Parathyroid adenoma (tissue), 2 donors: ENCODE measurements at regions not wholly inside any gene's neighbourhood (a gene's known extent, or its start where the extent isn't known, plus 50 kb on each side); places are given as distances from the start of the nearest gene placed in this dataset.

Source experiments
- H2AFZ ChIP-seq: fragments of 300-600 bp; sonication (generic); one replicate; pipeline ENCODE4 v1.7.0; 2017; ENCODE audit warnings: antibody characterized with exemption, mild to moderate bottlenecking
- H3K27ac ChIP-seq: fragments of 300-600 bp; sonication (generic); one replicate; pipeline ENCODE4 v1.7.0; 2017
- H3K27me3 ChIP-seq: fragments of 300-600 bp; sonication (generic); one replicate; pipeline ENCODE4 v1.7.0; 2017; ENCODE audit warnings: low read length; ENCODE audit not compliant: control insufficient read depth, insufficient read depth
- H3K36me3 ChIP-seq: fragments of 300-600 bp; sonication (generic); one replicate; pipeline ENCODE4 v1.7.0; 2017; ENCODE audit warnings: low read length; ENCODE audit not compliant: control insufficient read depth, insufficient read depth
- H3K4me1 ChIP-seq: fragments of 300-600 bp; sonication (generic); one replicate; pipeline ENCODE4 v1.7.0; 2017; ENCODE audit warnings: control low read depth
- H3K4me2 ChIP-seq: fragments of 300-600 bp; sonication (generic); one replicate; pipeline ENCODE4 v1.7.0; 2017; ENCODE audit warnings: low read length
- H3K4me3 ChIP-seq: fragments of 300-600 bp; sonication (generic); one replicate; pipeline ENCODE4 v1.7.0; 2017; ENCODE audit warnings: low read depth, low read length
- H3K79me2 ChIP-seq: fragments of 300-600 bp; sonication (generic); one replicate; pipeline ENCODE4 v1.7.0; 2017; ENCODE audit warnings: control low read depth
- H3K9ac ChIP-seq: fragments of 300-600 bp; sonication (generic); one replicate; pipeline ENCODE4 v1.7.0; 2017; ENCODE audit warnings: mild to moderate bottlenecking
- H3K9me3 ChIP-seq: fragments of 300-600 bp; sonication (generic); one replicate; pipeline ENCODE4 v1.7.0; 2017; ENCODE audit warnings: low read length; ENCODE audit not compliant: control insufficient read depth
- TF ChIP-seq, protein P1 (sequence below): fragments of 300-600 bp; sonication (generic); IDR thresholded peaks from one replicate; pipeline ENCODE4 v1.7.0; 2017; ENCODE audit warnings: antibody characterized with exemption, mild to moderate bottlenecking
- donor health status: primary hyperparathyroidism.

GRCh38 chr2:81235601-81236000 lies 931.0 kb upstream of the LRRTM1 start:
- Histone ChIP-seq H3K4me3 (no peak overlapping the region), H3K4me1 (no peaks in the 10 kb centered on the region), H3K4me2 (no peak overlapping the region), H3K27me3 (no peaks in the 10 kb centered on the region), H3K9ac (no peak overlapping the region), H3K27ac (no peak overlapping the region), H3K9me3 (no peaks in the 10 kb centered on the region), H2AFZ (no peak overlapping the region), H3K79me2 (no peaks in the 10 kb centered on the region), H3K36me3 (no peaks in the 10 kb centered on the region)
- TF ChIP-seq, protein P1, sequence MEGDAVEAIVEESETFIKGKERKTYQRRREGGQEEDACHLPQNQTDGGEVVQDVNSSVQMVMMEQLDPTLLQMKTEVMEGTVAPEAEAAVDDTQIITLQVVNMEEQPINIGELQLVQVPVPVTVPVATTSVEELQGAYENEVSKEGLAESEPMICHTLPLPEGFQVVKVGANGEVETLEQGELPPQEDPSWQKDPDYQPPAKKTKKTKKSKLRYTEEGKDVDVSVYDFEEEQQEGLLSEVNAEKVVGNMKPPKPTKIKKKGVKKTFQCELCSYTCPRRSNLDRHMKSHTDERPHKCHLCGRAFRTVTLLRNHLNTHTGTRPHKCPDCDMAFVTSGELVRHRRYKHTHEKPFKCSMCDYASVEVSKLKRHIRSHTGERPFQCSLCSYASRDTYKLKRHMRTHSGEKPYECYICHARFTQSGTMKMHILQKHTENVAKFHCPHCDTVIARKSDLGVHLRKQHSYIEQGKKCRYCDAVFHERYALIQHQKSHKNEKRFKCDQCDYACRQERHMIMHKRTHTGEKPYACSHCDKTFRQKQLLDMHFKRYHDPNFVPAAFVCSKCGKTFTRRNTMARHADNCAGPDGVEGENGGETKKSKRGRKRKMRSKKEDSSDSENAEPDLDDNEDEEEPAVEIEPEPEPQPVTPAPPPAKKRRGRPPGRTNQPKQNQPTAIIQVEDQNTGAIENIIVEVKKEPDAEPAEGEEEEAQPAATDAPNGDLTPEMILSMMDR = no peak

DNA sequence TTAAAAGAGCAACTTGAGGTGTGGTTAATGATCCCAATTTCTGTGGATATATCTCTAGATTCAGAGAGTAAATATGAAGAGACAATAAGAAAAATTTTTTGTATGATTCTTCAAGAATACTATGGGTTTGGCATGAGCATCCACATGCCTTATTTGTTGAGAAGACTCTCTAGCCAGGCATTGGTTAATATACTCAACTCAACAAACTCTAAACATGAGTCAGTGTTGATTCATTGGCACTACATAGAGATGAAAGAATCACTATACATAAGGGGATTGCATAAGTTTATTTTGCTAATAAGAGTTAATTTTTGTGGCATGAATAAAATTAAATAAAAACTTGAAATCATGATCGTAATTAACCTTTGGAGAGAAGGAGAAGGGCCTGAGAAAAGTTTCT lies 930.2 kb upstream of the LRRTM1 start:
- no peaks in the 10 kb centered on the region for H3K9me3 ChIP-seq
- no peaks in the 10 kb centered on the region for H3K36me3 ChIP-seq
- no peak overlapping the region for H3K4me3 ChIP-seq
- no peak overlapping the region for H3K27ac ChIP-seq
- H3K4me1 ChIP-seq = no peaks in the 10 kb centered on the region
- no peak overlapping the region for H3K9ac ChIP-seq
- no peak overlapping the region for H2AFZ ChIP-seq
- no peaks in the 10 kb centered on the region for H3K27me3 ChIP-seq
- TF ChIP-seq, protein P1 = no peak
- H3K79me2 ChIP-seq = no peaks in the 10 kb centered on the region
- no peak overlapping the region for H3K4me2 ChIP-seq

GRCh38 chr2:81225756-81226155 lies 921.2 kb upstream of the LRRTM1 start:
- Histone ChIP-seq H3K9ac (no peak overlapping the region), H3K4me2 (no peak overlapping the region), H3K36me3 (no peaks in the 10 kb centered on the region), H3K9me3 (no peaks in the 10 kb centered on the region), H2AFZ (no peak overlapping the region), H3K4me3 (no peak overlapping the region), H3K27me3 (no peaks in the 10 kb centered on the region), H3K79me2 (no peaks in the 10 kb centered on the region), H3K4me1 (no peaks in the 10 kb centered on the region), H3K27ac (no peak overlapping the region)
- TF ChIP-seq, protein P1 = no peak

DNA sequence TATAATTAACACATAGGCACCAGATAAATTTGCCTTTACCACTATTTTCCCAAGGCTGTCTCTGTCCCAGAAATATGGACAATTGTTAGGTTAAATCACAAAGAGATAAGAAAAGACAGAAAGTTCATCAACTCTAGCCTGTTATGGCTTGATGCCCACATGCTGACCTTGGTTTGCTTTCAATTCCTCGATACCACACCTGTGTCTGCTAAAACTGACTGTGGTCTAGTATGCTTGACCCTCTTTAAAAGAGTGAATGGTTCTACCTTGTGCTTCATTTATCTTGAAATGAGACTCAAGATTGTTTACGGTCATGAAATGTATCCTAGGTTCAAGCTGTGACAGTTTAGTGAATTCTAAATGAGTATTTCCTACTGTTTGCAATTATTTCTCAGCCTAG lies 909.0 kb upstream of the LRRTM1 start:
- TF ChIP-seq, protein P1 = no peak
- H3K4me1 ChIP-seq = no peaks in the 10 kb centered on the region
- H3K9ac ChIP-seq = no peak overlapping the region

DNA sequence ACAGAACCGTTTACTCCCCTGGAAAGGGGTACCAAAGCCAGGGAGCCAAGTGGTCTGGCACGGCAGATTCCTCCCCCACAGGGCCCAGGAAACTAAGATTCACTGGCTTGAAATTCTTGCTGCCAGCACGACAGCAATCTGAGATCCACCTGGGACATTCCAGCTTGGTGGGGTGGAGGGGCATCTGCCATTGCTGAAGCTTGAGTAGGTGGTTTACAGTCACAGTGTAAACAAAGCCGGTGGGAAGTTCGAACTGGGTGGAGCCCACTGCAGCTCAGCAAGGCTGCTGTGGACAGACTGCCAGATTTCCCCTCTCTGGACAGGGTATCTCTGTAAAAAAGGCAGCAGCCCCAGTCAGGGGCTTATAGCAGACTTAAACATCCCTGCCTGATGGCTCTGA lies 901.7 kb upstream of the LRRTM1 start:
- no peak overlapping the region for H3K27ac ChIP-seq
- H3K9me3 ChIP-seq = no peaks in the 10 kb centered on the region
- H3K4me2 ChIP-seq = no peak overlapping the region
- no peaks in the 10 kb centered on the region for H3K27me3 ChIP-seq
- no peak overlapping the region for H3K4me3 ChIP-seq
- H3K9ac ChIP-seq = no peak overlapping the region
- H3K79me2 ChIP-seq = no peaks in the 10 kb centered on the region
- TF ChIP-seq, protein P1 = no peak
- H3K4me1 ChIP-seq = no peaks in the 10 kb centered on the region
- H3K36me3 ChIP-seq = no peaks in the 10 kb centered on the region
- no peak overlapping the region for H2AFZ ChIP-seq

More for the DNA sequence above, 909.0 kb upstream of the LRRTM1 start:
- no peak overlapping the region for H2AFZ ChIP-seq
- no peaks in the 10 kb centered on the region for H3K79me2 ChIP-seq
- no peak overlapping the region for H3K4me3 ChIP-seq
- no peaks in the 10 kb centered on the region for H3K36me3 ChIP-seq
- no peaks in the 10 kb centered on the region for H3K27me3 ChIP-seq
- no peaks in the 10 kb centered on the region for H3K9me3 ChIP-seq
- H3K4me2 ChIP-seq = no peak overlapping the region
- no peak overlapping the region for H3K27ac ChIP-seq
